ENCODE measurements at regions not wholly inside any gene's neighbourhood (a gene's known extent, or its start where the extent isn't known, plus 50 kb on each side); places are given as distances from the start of the nearest gene placed in this dataset.
"Not testable (repeated sequence)": the region's sequence is repeated elsewhere in the genome, so short reads cannot be mapped to it uniquely, and the experiment has no call there.

GRCh38 chr6:94845742-94846141 is 731.6 kb upstream of the MANEA start:
- H3K4me3 ChIP-seq (ENCODE audit: control insufficient read depth, low read depth, low read length) = no peak overlapping the region
- DNase-seq (ENCODE audit: low read depth) = no peak
- no peak for TF ChIP-seq CTCF (conservative IDR thresholded peaks at IDR 0.05; ENCODE audit: control insufficient read depth, insufficient read depth, low read depth, low read length)

- no peak for TF ChIP-seq CTCF (conservative IDR thresholded peaks at IDR 0.05; ENCODE audit: control insufficient read depth, insufficient read depth, low read depth, low read length)
- DNase-seq (ENCODE audit: low read depth) = no peak
- no peak overlapping the region for H3K4me3 ChIP-seq (ENCODE audit: control insufficient read depth, low read depth, low read length)
Measured at GRCh38 chr6:94835264-94835663, 742.1 kb upstream of the MANEA start.

- no peak for TF ChIP-seq CTCF (conservative IDR thresholded peaks at IDR 0.05; ENCODE audit: control insufficient read depth, insufficient read depth, low read depth, low read length)
- DNase-seq (ENCODE audit: low read depth) = no peak
- H3K4me3 ChIP-seq (ENCODE audit: control insufficient read depth, low read depth, low read length) = no peak overlapping the region
Measured at GRCh38 chr6:94813806-94814205, 763.5 kb upstream of the MANEA start.

- H3K4me3 ChIP-seq (ENCODE audit: control insufficient read depth, low read depth, low read length) = no peak overlapping the region
- DNase-seq (ENCODE audit: low read depth) = no peak
- no peak for TF ChIP-seq CTCF (conservative IDR thresholded peaks at IDR 0.05; ENCODE audit: control insufficient read depth, insufficient read depth, low read depth, low read length)
Measured at GRCh38 chr6:94801344-94801743, 776.0 kb upstream of the MANEA start.

- no peak overlapping the region for H3K4me3 ChIP-seq (ENCODE audit: control insufficient read depth, low read depth, low read length)
- no peak for TF ChIP-seq CTCF (conservative IDR thresholded peaks at IDR 0.05; ENCODE audit: control insufficient read depth, insufficient read depth, low read depth, low read length)
- DNase-seq (ENCODE audit: low read depth) = no peak
Measured at GRCh38 chr6:94785514-94785913, 791.8 kb upstream of the MANEA start.

- DNase-seq (ENCODE audit: low read depth) = not testable (repeated sequence)
Measured at GRCh38 chr6:94785081-94785480, 792.3 kb upstream of the MANEA start.

GRCh38 chr6:94769197-94769596 is 808.1 kb upstream of the MANEA start:
- no peak for TF ChIP-seq CTCF (conservative IDR thresholded peaks at IDR 0.05; ENCODE audit: control insufficient read depth, insufficient read depth, low read depth, low read length)

More at GRCh38 chr6:94785081-94785480, 792.3 kb upstream of the MANEA start:
- H3K4me3 ChIP-seq (ENCODE audit: control insufficient read depth, low read depth, low read length) = not testable (repeated sequence)

More at GRCh38 chr6:94769197-94769596, 808.1 kb upstream of the MANEA start:
- H3K4me3 ChIP-seq (ENCODE audit: control insufficient read depth, low read depth, low read length) = no peak overlapping the region
- no peak for DNase-seq (ENCODE audit: low read depth)

All from fibroblast of mammary gland (primary cell).